HEK293T (cell line): ENCODE measurements at regions not wholly inside any gene's neighbourhood (a gene's known extent, or its start where the extent isn't known, plus 50 kb on each side); places are given as distances from the start of the nearest gene placed in this dataset.

Experiments used
- CTCF ChIA-PET: fragments of 350-600 bp; formaldehyde crosslinking; extraction: SDS; loops from one replicate; lab custom pipeline; 2021; ENCODE audit warnings: antibody characterized with exemption, inconsistent platforms; lab: Yijun Ruan, JAX
- POLR2A ChIA-PET: fragments of 350-600 bp; formaldehyde crosslinking; extraction: SDS; loops from one replicate; lab custom pipeline; 2020; ENCODE audit warnings: antibody characterized with exemption, inconsistent platforms; lab: Yijun Ruan, JAX
- DNase-seq: peaks from one replicate; pipeline ENCODE4 v3.0.0; 2012; ENCODE audit warnings: mixed read lengths; ENCODE audit errors: extremely low spot score
- ARNT ChIP-seq: fragments of 450-650 bp; IDR thresholded peaks from 2 replicates; pipeline ENCODE4 v1.6.1; 2017; ENCODE audit warnings: mild to moderate bottlenecking
- BHLHE40 ChIP-seq: fragments of 450-650 bp; IDR thresholded peaks from 2 replicates; pipeline ENCODE4 v1.6.1; 2016; ENCODE audit warnings: mild to moderate bottlenecking, moderate library complexity, borderline replicate concordance
- CTBP1 ChIP-seq: fragments of 450-650 bp; IDR thresholded peaks from 2 replicates; pipeline ENCODE4 v1.6.1; 2016; ENCODE audit warnings: borderline replicate concordance
- ELF4 ChIP-seq: fragments of 450-650 bp; IDR thresholded peaks from 2 replicates; pipeline ENCODE4 v1.6.1; 2017; ENCODE audit warnings: antibody characterized with exemption
- FOXA1 ChIP-seq: fragments of 450-650 bp; IDR thresholded peaks from 2 replicates; pipeline ENCODE4 v1.6.1; 2016; ENCODE audit warnings: mild to moderate bottlenecking
- FOXK2 ChIP-seq: fragments of 450-650 bp; IDR thresholded peaks from 2 replicates; pipeline ENCODE4 v1.6.1; 2016; ENCODE audit warnings: mild to moderate bottlenecking
- FOXM1 ChIP-seq: fragments of 450-650 bp; IDR thresholded peaks from 2 replicates; pipeline ENCODE4 v1.6.1; 2017; ENCODE audit warnings: mild to moderate bottlenecking, borderline replicate concordance
- HDGF ChIP-seq: fragments of 450-650 bp; IDR thresholded peaks from 2 replicates; pipeline ENCODE4 v1.6.1; 2017; ENCODE audit warnings: antibody characterized with exemption, borderline replicate concordance
- L3MBTL2 ChIP-seq: fragments of 450-650 bp; conservative IDR thresholded peaks from 2 replicates; pipeline ENCODE4 v1.6.1; 2016; ENCODE audit warnings: mild to moderate bottlenecking
- LEF1 ChIP-seq: fragments of 450-650 bp; IDR thresholded peaks from 2 replicates; pipeline ENCODE4 v1.6.1; 2017; ENCODE audit warnings: mild to moderate bottlenecking, borderline replicate concordance
- NFRKB ChIP-seq: fragments of 450-650 bp; IDR thresholded peaks from 2 replicates; pipeline ENCODE4 v1.6.1; 2016; ENCODE audit warnings: mild to moderate bottlenecking, moderate library complexity
- SP1 ChIP-seq: fragments of 450-650 bp; IDR thresholded peaks from 2 replicates; pipeline ENCODE4 v1.6.1; 2017
- SUZ12 ChIP-seq: fragments of 450-650 bp; IDR thresholded peaks from 2 replicates; pipeline ENCODE4 v1.6.1; 2016; ENCODE audit warnings: mild to moderate bottlenecking
- TARDBP ChIP-seq: fragments of 450-650 bp; IDR thresholded peaks from 2 replicates; pipeline ENCODE4 v1.6.1; 2016
- ZNF384 ChIP-seq: fragments of 450-650 bp; IDR thresholded peaks from 2 replicates; pipeline ENCODE4 v1.6.1; 2016
- TF ChIP-seq, protein P1 (sequence below): fragments of 450-650 bp; IDR thresholded peaks from 2 replicates; pipeline ENCODE4 v1.6.1; 2016

GRCh38 chr2:228654707-228655106 lies 473.2 kb upstream of the SPHKAP start:
- TF ChIP-seq FOXK2 (no peak), SP1 (no peak)
- ChIA-PET POLR2A (no interaction called here), CTCF (no interaction called here)

GRCh38 chr2:228653884-228654283 lies 472.4 kb upstream of the SPHKAP start:
- no peak for TF ChIP-seq SUZ12
- TF ChIP-seq TARDBP: no peak
- no peak for TF ChIP-seq FOXK2
- no peak for TF ChIP-seq BHLHE40
- no peak for TF ChIP-seq SP1
- TF ChIP-seq NFRKB: no peak
- no peak for DNase-seq
- ChIA-PET POLR2A (no interaction called here), CTCF (interaction anchor here (0.6 kb wide), 1 partner anchor 117 kb away, joined by 4 read pairs; no protein-coding TSS in a partner anchor)

More at GRCh38 chr2:228654707-228655106, 473.2 kb upstream of the SPHKAP start:
- DNase-seq: no peak

DNA sequence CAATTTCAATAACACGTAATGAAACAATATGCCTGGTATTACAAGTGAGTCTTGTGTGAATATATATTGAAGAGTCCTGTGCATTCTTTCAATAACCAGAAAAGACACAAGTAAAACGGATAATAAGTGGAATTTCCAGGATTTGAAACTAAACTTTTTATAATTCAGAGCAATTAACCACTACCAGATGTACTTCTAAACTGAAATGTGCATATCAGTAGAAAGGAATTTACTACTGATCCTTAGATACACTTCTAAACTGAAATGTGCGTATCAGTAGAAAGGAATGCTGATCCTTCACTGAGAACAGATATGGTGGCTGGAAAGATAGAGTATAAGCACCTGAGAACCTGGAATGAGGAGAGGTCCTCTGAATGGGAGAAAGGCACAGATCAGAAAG lies 470.9 kb upstream of the SPHKAP start:
- TF ChIP-seq ARNT (no peak), SUZ12 (no peak), TARDBP (no peak), FOXM1 (no peak), ELF4 (no peak), FOXA1 (no peak), SP1 (no peak), LEF1 (no peak), CTBP1 (no peak), HDGF (no peak), L3MBTL2 (no peak), FOXK2 (no peak), BHLHE40 (no peak), NFRKB (no peak), ZNF384 (no peak)
- TF ChIP-seq, protein P1, sequence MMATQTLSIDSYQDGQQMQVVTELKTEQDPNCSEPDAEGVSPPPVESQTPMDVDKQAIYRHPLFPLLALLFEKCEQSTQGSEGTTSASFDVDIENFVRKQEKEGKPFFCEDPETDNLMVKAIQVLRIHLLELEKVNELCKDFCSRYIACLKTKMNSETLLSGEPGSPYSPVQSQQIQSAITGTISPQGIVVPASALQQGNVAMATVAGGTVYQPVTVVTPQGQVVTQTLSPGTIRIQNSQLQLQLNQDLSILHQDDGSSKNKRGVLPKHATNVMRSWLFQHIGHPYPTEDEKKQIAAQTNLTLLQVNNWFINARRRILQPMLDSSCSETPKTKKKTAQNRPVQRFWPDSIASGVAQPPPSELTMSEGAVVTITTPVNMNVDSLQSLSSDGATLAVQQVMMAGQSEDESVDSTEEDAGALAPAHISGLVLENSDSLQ: no peak
- ChIA-PET CTCF (no interaction called here), POLR2A (no interaction called here)

DNA sequence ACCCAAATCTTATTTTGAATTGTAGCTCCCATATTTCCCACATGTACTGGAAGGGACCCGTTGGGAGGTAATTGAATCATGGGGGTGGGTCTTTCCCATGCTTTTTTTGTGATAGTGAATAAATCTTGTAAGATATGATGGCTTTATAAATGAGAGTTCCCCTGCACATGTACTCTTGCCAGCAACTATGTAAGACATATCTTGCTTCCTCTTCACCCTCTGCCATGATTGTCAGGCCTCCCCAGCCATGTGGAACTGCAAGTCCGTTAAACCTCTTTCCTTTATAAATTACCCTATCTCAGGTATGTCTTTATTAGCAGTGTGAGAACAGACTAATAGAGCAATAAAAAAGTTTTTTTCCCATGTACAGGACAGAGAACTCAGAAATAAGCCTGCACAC lies 468.4 kb upstream of the SPHKAP start:
- no peak for DNase-seq
- CTCF ChIA-PET: no interaction called here
- POLR2A ChIA-PET: no interaction called here
- TF ChIP-seq NFRKB: no peak
- TF ChIP-seq TARDBP: no peak

More for the DNA sequence above, 470.9 kb upstream of the SPHKAP start:
- DNase-seq: no peak

DNA sequence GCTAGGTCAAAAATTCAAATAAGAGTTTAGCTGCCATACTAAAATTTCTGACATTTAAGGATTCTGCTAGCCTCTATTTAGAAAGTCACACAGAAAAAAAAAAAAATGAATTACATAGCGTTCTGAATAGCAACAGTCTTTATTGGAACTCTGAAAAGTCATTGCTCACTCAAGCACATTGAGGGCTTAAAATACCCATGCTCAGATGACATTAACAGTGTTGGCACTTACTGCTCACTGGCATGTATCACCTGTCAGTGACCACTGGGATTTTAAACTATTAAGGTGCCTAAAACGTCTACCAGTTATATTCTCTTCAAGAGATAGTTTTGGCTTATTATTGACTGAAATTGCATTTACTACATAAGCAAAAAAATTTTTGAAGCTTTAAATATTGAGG lies 468.0 kb upstream of the SPHKAP start:
- DNase-seq: no peak
- POLR2A ChIA-PET: no interaction called here
- TF ChIP-seq SUZ12 (no peak), FOXK2 (no peak), BHLHE40 (no peak), ELF4 (no peak), FOXA1 (no peak), ZNF384 (no peak), FOXM1 (no peak), CTBP1 (no peak), LEF1 (no peak), SP1 (no peak), ARNT (no peak), TARDBP (no peak), L3MBTL2 (no peak), HDGF (no peak), NFRKB (no peak)
- TF ChIP-seq, protein P1: no peak
- CTCF ChIA-PET: no interaction called here

GRCh38 chr2:228648541-228648940 lies 467.1 kb upstream of the SPHKAP start:
- TF ChIP-seq ELF4 (no peak), ZNF384 (no peak), CTBP1 (no peak), FOXK2 (no peak), ARNT (no peak), HDGF (no peak), NFRKB (no peak), SP1 (no peak), SUZ12 (no peak), L3MBTL2 (no peak), FOXA1 (no peak), BHLHE40 (no peak), LEF1 (no peak), FOXM1 (no peak), TARDBP (no peak)
- TF ChIP-seq, protein P1: no peak
- CTCF ChIA-PET: no interaction called here
- DNase-seq: no peak
- POLR2A ChIA-PET: no interaction called here

DNA sequence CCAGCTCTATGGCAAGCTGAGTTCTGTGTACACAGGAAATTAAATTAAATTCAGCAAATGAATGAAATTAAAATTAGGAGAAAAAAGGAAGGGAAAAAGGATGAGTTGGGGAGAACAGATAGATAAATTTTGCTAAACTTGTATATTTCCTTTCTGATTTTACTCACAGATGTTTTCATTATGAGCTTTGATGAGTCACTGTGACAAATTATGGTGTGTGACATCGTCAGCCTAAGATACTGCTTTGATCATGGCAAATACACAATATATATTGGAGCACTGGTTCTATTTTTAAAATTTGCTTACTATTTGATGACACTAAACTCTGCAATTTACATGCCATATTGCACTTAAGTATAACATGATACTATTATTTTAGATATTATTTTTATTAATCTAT lies 464.6 kb upstream of the SPHKAP start:
- CTCF ChIA-PET: no interaction called here
- POLR2A ChIA-PET: no interaction called here
- DNase-seq: no peak
- TF ChIP-seq FOXK2 (no peak), TARDBP (no peak), ARNT (no peak), LEF1 (no peak), BHLHE40 (no peak), SUZ12 (no peak), L3MBTL2 (no peak), ELF4 (no peak), SP1 (no peak), FOXM1 (no peak), ZNF384 (no peak), CTBP1 (no peak), HDGF (no peak)
